ENCODE measurements at regions not wholly inside any gene's neighbourhood (a gene's known extent, or its start where the extent isn't known, plus 50 kb on each side); places are given as distances from the start of the nearest gene placed in this dataset.

GRCh38 chr2:139077099-139077737 lies 297.0 kb upstream of the NXPH2 start (continued):
- no peak for TF ChIP-seq ZNF780A (CRISPR knock-in tag; IDR thresholded peaks at IDR 0.05)
- TF ChIP-seq E2F4 (CRISPR knock-in tag; IDR thresholded peaks at IDR 0.05; ENCODE audit: low read depth): no peak
- no peak for TF ChIP-seq ZNF175 (CRISPR knock-in tag; IDR thresholded peaks at IDR 0.05; ENCODE audit: low read depth)
- no peak for TF ChIP-seq PHF20 (IDR thresholded peaks at IDR 0.05; ENCODE audit: partially characterized antibody)
- no peak for TF ChIP-seq DEAF1 (CRISPR knock-in tag; IDR thresholded peaks at IDR 0.05)
- TF ChIP-seq ZNF280A (IDR thresholded peaks at IDR 0.05; ENCODE audit: low read depth, partially characterized antibody): no peak
- no peak for TF ChIP-seq RFX5 (IDR thresholded peaks at IDR 0.05; ENCODE audit: low read depth, low read length)
- TF ChIP-seq CBFA2T3 (IDR thresholded peaks at IDR 0.05): no peak
- no peak for TF ChIP-seq TGIF2 (CRISPR knock-in tag; IDR thresholded peaks at IDR 0.05)
